Peyer's patch (tissue), 4 donors: ENCODE measurements at regions not wholly inside any gene's neighbourhood (a gene's known extent, or its start where the extent isn't known, plus 50 kb on each side); places are given as distances from the start of the nearest gene placed in this dataset.

Experiments
- DNase-seq, 3 donors: peaks; one replicate each; pipeline ENCODE4 v3.0.0-alpha.2; 2017 to 2019
- H3K27ac ChIP-seq, 4 donors: fragments of 200-600 bp; sonication (generic); one replicate each; pipeline ENCODE4 v1.5.1; 2016 to 2019
- H3K27me3 ChIP-seq, 2 donors: fragments of 200-600 bp; sonication (generic); one replicate each; pipeline ENCODE4 v1.5.1; 2019
- H3K36me3 ChIP-seq, 3 donors: fragments of 200-600 bp; sonication (generic); one replicate each; pipeline ENCODE4 v1.5.1; 2016 to 2019
- H3K4me1 ChIP-seq, 4 donors: fragments of 200-600 bp; sonication (generic); one replicate each; pipeline ENCODE4 v1.5.1; 2016 to 2019
- H3K4me3 ChIP-seq, 4 donors: fragments of 200-600 bp; sonication (generic); 1 replicate in 3 of 4; 2 replicates in 1 of 4; pipeline ENCODE4 v1.5.1; 2016 to 2019; ENCODE audit warnings: mild to moderate bottlenecking in 1 of 4
- H3K9me3 ChIP-seq, 4 donors: fragments of 200-600 bp; sonication (generic); one replicate each; pipeline ENCODE4 v1.5.1; 2016 to 2019; ENCODE audit warnings: mild to moderate bottlenecking in 1 of 4
- POLR2A ChIP-seq, 2 donors: fragments of 450-650 bp; IDR thresholded peaks; one replicate each; pipeline ENCODE4 v1.5.1; 2017; ENCODE audit warnings: antibody characterized with exemption in 2 of 2, mild to moderate bottlenecking in 2 of 2, moderate library complexity in 2 of 2
- TF ChIP-seq, protein P1 (sequence below), 6 experiments: fragments of 450-650 bp in 4 of 6; fragments of 200-600 bp in 2 of 6; sonication (generic) in 1 of 6; IDR thresholded peaks; one replicate each; pipeline ENCODE4 v1.5.1; 2017 to 2019; ENCODE audit warnings: antibody characterized with exemption in 6 of 6, mild to moderate bottlenecking in 3 of 6, moderate library complexity in 1 of 6

DNA sequence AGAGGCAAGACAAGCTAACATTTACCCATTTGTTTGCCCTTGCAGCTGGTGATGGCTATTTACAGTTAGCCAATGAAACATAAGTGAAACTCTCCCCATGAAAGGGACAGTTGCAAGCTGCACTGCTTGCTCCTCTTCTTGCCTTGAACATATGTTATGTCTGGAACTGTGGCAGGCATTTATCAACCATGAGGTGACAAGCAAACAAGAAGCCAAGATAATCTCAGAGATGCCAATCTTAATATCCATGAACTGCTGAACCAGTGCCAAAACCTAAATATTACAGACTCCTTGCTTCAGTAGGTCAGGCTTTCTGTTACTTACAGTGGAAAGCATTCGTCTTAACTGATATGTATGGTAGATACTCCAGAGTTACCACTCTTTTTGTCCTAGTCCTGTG is 133.4 kb downstream of the ACTBL2 start:
- H3K4me1 ChIP-seq, result no peaks in the 10 kb centered on the region
- H3K27me3 ChIP-seq, result no peaks in the 10 kb centered on the region
- H3K36me3 ChIP-seq, result no peaks in the 10 kb centered on the region
- H3K4me3 ChIP-seq, result no peak overlapping the region
- no peak for DNase-seq
- TF ChIP-seq, protein P1, sequence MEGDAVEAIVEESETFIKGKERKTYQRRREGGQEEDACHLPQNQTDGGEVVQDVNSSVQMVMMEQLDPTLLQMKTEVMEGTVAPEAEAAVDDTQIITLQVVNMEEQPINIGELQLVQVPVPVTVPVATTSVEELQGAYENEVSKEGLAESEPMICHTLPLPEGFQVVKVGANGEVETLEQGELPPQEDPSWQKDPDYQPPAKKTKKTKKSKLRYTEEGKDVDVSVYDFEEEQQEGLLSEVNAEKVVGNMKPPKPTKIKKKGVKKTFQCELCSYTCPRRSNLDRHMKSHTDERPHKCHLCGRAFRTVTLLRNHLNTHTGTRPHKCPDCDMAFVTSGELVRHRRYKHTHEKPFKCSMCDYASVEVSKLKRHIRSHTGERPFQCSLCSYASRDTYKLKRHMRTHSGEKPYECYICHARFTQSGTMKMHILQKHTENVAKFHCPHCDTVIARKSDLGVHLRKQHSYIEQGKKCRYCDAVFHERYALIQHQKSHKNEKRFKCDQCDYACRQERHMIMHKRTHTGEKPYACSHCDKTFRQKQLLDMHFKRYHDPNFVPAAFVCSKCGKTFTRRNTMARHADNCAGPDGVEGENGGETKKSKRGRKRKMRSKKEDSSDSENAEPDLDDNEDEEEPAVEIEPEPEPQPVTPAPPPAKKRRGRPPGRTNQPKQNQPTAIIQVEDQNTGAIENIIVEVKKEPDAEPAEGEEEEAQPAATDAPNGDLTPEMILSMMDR (IDR thresholded peaks at IDR 0.05), result no peak
- TF ChIP-seq POLR2A (IDR thresholded peaks at IDR 0.05), result no peak
- no peak overlapping the region for H3K27ac ChIP-seq
- H3K9me3 ChIP-seq, result no peaks in the 10 kb centered on the region

DNA sequence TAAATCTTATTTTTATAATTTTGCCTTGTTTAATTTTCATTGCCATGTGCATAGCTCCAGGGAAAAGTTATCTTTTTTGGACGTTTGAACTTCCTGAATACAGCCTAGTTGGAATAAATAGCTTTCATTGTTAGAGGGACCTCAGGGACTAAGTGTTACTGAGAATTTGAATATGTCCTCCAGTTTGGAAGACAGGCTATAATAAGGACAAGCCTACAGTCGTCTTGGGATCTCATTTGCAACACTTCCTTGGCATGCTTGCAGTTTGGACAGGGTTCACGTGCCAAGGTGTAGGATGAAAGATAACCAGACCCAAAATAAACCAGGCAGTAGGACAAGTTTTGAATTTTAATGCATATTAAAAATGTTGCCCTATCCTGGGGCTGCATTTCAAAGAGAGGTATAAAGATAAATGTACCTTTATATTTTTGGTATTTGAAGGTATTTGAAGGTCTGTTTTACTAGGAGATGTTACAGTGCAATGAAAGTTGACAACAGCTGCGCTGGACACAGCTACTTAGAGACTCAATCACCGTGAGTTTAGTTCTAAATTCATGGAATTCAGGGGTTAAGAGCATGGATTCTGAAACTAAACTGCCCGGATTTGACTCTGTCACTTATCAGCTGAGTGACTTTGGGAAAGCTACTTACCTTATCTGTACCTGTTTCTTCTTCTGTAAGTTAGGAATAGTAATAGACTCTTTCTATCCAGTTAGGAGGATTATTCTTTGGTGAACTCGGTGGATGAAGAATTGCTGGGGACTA is 134.1 kb downstream of the ACTBL2 start:
- Histone ChIP-seq H3K9me3 (no peaks in the 10 kb centered on the region), H3K36me3 (no peaks in the 10 kb centered on the region), H3K4me1 (no peaks in the 10 kb centered on the region), H3K4me3 (no peak overlapping the region), H3K27me3 (no peaks in the 10 kb centered on the region), H3K27ac (no peak overlapping the region)
- no peak for DNase-seq
- no peak for TF ChIP-seq POLR2A (IDR thresholded peaks at IDR 0.05)
- TF ChIP-seq, protein P1 (IDR thresholded peaks at IDR 0.05), result no peak

DNA sequence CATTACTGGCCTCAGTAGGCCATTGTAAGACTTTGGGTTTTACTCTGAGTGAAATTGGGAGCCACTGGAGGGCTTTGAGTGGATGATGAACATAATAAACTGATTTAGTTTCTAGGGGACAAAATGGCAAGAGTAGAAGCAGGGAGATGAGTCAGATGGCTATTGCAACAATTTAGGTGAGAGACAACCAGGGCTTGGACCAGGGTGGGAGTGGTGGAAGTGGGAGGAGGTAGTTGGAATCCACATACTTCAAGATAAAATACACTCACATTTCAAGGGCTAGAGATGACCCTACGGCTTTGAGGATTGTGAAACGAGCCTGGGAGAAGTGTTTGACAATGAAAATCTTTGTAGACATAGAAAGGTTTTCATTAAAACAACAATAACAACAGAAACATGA is 136.3 kb downstream of the ACTBL2 start:
- no peaks in the 10 kb centered on the region for H3K9me3 ChIP-seq
- no peak overlapping the region for H3K4me3 ChIP-seq
- no peak for TF ChIP-seq POLR2A (IDR thresholded peaks at IDR 0.05)
- TF ChIP-seq, protein P1 (IDR thresholded peaks at IDR 0.05), result no peak
- H3K27me3 ChIP-seq, result no peaks in the 10 kb centered on the region
- no peaks in the 10 kb centered on the region for H3K4me1 ChIP-seq
- H3K36me3 ChIP-seq, result no peaks in the 10 kb centered on the region
- no peak overlapping the region for H3K27ac ChIP-seq
- no peak for DNase-seq

DNA sequence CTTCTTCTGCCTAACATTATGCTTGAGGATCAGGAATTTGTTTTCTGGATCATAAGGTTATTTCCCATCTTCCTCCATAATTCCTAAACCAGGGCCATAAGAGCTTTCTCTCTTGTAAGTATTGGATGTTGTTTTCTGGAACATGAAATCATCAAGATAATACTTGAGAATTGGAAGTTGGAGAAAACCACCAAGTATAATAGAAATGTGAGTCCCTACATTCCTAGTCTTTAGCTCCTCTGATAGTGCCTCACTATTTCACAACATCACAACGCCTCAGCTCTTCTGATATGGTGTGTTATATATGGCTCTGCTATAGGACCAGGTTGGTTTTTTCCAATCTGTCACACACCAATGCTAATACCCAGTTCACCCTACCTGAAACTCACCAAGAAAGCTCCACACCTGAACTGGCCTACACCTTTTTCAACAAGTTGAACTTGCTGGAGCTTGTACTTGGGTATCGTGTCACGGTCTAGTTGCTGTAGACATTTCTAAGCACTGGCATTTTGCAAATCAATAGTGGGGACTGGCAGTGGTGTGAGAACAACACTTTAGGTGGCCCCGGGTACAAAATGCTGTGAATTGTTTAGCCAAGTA is 141.1 kb downstream of the ACTBL2 start:
- Histone ChIP-seq H3K27ac (no peak overlapping the region), H3K4me1 (no peaks in the 10 kb centered on the region), H3K9me3 (no peaks in the 10 kb centered on the region), H3K36me3 (no peaks in the 10 kb centered on the region), H3K4me3 (no peak overlapping the region), H3K27me3 (no peaks in the 10 kb centered on the region)
- DNase-seq, result no peak
- TF ChIP-seq, protein P1 (IDR thresholded peaks at IDR 0.05), result no peak
- TF ChIP-seq POLR2A (IDR thresholded peaks at IDR 0.05), result no peak

DNA sequence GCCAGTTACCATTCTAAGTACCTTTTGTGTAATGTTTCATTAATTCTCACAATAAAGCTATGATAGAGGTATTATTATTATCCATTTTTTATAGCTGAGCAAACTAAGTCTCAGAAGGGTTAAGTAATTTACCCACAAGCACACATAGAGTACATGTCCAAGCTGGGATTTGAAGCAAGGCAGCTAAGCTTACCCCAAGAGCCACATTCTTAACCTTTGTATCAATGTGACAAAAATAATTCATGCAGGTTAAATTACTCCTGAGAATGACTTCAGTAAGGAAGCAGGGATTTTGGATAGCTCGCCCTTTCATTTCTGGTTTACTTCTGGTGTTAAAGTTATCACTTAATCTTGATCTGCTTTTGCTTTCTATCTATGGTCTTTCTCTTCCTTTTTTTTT is 141.9 kb downstream of the ACTBL2 start:
- no peaks in the 10 kb centered on the region for H3K27me3 ChIP-seq
- no peak for DNase-seq
- H3K36me3 ChIP-seq, result no peaks in the 10 kb centered on the region
- H3K9me3 ChIP-seq, result no peaks in the 10 kb centered on the region
- H3K27ac ChIP-seq, result no peak overlapping the region
- TF ChIP-seq, protein P1 (IDR thresholded peaks at IDR 0.05), result no peak
- no peak for TF ChIP-seq POLR2A (IDR thresholded peaks at IDR 0.05)
- H3K4me1 ChIP-seq, result no peaks in the 10 kb centered on the region
- H3K4me3 ChIP-seq, result no peak overlapping the region
